Spinal cord (tissue), 9 donors: ENCODE measurements at regions not wholly inside any gene's neighbourhood (a gene's known extent, or its start where the extent isn't known, plus 50 kb on each side); places are given as distances from the start of the nearest gene placed in this dataset.
"Not testable (repeated sequence)": the region's sequence is repeated elsewhere in the genome, so short reads cannot be mapped to it uniquely, and the experiment has no call there.

ENCODE experiments used
- DNase-seq, 6 donors: peaks; one replicate each; pipeline versions ENCODE4 v3.0.0 to v3.0.0-alpha.2; 2013 to 2015; ENCODE audit warnings: low spot score in 6 of 6, low read depth in 4 of 6
- H3K27ac ChIP-seq: one replicate; pipeline ENCODE4 v1.5.1; 2013; ENCODE audit warnings: low read depth, low read length, control low read depth
- H3K27me3 ChIP-seq: one replicate; pipeline ENCODE4 v1.6.1; 2013; ENCODE audit warnings: low read length; ENCODE audit not compliant: control insufficient read depth, insufficient read depth
- H3K36me3 ChIP-seq: one replicate; pipeline ENCODE4 v1.6.1; 2013; ENCODE audit warnings: low read length; ENCODE audit not compliant: control insufficient read depth, insufficient read depth
- H3K4me1 ChIP-seq: one replicate; pipeline ENCODE4 v1.6.1; 2013; ENCODE audit warnings: low read length; ENCODE audit not compliant: control insufficient read depth, insufficient read depth
- H3K4me3 ChIP-seq: one replicate; pipeline ENCODE4 v1.5.1; 2013; ENCODE audit warnings: low read depth, low read length, control low read depth
- H3K9me3 ChIP-seq: one replicate; pipeline ENCODE4 v1.6.1; 2013; ENCODE audit warnings: low read length; ENCODE audit not compliant: control insufficient read depth, insufficient read depth
- WGBS: methylation state at CpG from one replicate; pipeline ENCODE4 v1.1.5; 2013; ENCODE audit warnings: missing lambda C conversion rate; ENCODE audit not compliant: insufficient coverage; 5-methylcytosine and 5-hydroxymethylcytosine counted together
- donor health status: healthy.

GRCh38 chr2:47628904-47629303, 58.1 kb upstream of the KCNK12 start:
- H3K4me1 ChIP-seq = peaks cover 4% of the 10 kb centered on the region
- 100% methylated on average over 1 of the region's 3 CpGs for WGBS
- H3K27ac ChIP-seq = no peak overlapping the region
- H3K27me3 ChIP-seq = no peaks in the 10 kb centered on the region
- no peak overlapping the region for H3K4me3 ChIP-seq
- no peaks in the 10 kb centered on the region for H3K9me3 ChIP-seq
- H3K36me3 ChIP-seq = no peaks in the 10 kb centered on the region
- DNase-seq = no peak

GRCh38 chr2:47626664-47627063, 55.9 kb upstream of the KCNK12 start:
- no peaks in the 10 kb centered on the region for H3K27me3 ChIP-seq

DNA sequence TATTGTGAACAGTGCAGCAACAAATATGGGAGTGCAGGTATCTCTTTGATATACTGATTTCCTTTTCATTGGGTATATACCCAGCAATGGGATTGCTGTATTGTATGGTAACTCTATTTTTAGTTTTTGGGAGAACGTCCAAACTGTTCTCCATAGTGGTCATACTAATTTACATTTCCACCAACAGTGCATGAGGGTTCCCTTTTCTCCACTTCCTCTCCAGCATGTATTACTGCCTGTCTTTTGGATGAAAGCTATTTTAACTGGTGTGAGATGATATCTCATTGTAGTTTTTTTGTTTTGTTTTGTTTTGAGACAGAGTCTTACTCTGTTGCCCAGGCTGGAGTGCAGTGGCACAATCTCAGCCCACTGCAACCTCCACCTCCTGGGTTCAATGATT, 52.4 kb upstream of the KCNK12 start:
- DNase-seq, H3K27me3 ChIP-seq, H3K27ac ChIP-seq, H3K4me3 ChIP-seq, H3K4me1 ChIP-seq, H3K36me3 ChIP-seq, H3K9me3 ChIP-seq: not testable (repeated sequence)
- WGBS = no CpG with 5 or more reads among the region's 1 CpG

More at GRCh38 chr2:47626664-47627063, 55.9 kb upstream of the KCNK12 start:
- 100% methylated on average over 2 of the region's 5 CpGs for WGBS
- Histone ChIP-seq H3K9me3 (no peaks in the 10 kb centered on the region), H3K4me3 (no peak overlapping the region), H3K36me3 (no peaks in the 10 kb centered on the region), H3K27ac (no peak overlapping the region), H3K4me1 (no peaks in the 10 kb centered on the region)
- no peak for DNase-seq

GRCh38 chr2:47620770-47621437, 50.1 kb upstream of the KCNK12 start:
- no peak for DNase-seq
- Histone ChIP-seq H3K4me1 (peaks cover 10% of the 10 kb centered on the region), H3K27me3 (no peaks in the 10 kb centered on the region), H3K4me3 (no peak overlapping the region), H3K36me3 (no peaks in the 10 kb centered on the region), H3K9me3 (no peaks in the 10 kb centered on the region), H3K27ac (no peak overlapping the region)
- WGBS = 90% methylated on average over 3 of the region's 6 CpGs
